CMK (cell line): ENCODE measurements at regions not wholly inside any gene's neighbourhood (a gene's known extent, or its start where the extent isn't known, plus 50 kb on each side); places are given as distances from the start of the nearest gene placed in this dataset.
"Not testable (repeated sequence)": the region's sequence is repeated elsewhere in the genome, so short reads cannot be mapped to it uniquely, and the experiment has no call there.

Source experiments
- DNase-seq: peaks from one replicate; pipeline ENCODE4 v3.0.0-alpha.2; 2010; ENCODE audit warnings: low read depth

GRCh38 chr4:24368801-24369200, 215.6 kb downstream of the DHX15 start:
- no peak for DNase-seq

- no peak for DNase-seq
These were observed 219.5 kb downstream of the DHX15 start for GRCh38 chr4:24364852-24365251.

- no peak for DNase-seq
These were observed 220.1 kb downstream of the DHX15 start for GRCh38 chr4:24364249-24364648.

GRCh38 chr4:24363751-24364150, 220.6 kb downstream of the DHX15 start:
- no peak for DNase-seq

GRCh38 chr4:24352112-24352511, 232.2 kb downstream of the DHX15 start:
- no peak for DNase-seq

GRCh38 chr4:24349168-24349996, 235.0 kb downstream of the DHX15 start:
- DNase-seq, result not testable (repeated sequence)

GRCh38 chr4:24339260-24339659, 245.1 kb downstream of the DHX15 start:
- no peak for DNase-seq

GRCh38 chr4:24337451-24338190, 246.7 kb downstream of the DHX15 start:
- no peak for DNase-seq

- DNase-seq, result no peak
These were observed 248.7 kb downstream of the DHX15 start for GRCh38 chr4:24335616-24336015.

GRCh38 chr4:24334906-24335305, 249.4 kb downstream of the DHX15 start:
- no peak for DNase-seq

- DNase-seq, result no peak
These were observed 253.8 kb downstream of the DHX15 start for GRCh38 chr4:24330573-24330972.

- DNase-seq, result no peak
These were observed 254.2 kb downstream of the DHX15 start for GRCh38 chr4:24330172-24330571.

GRCh38 chr4:24328711-24329110, 255.6 kb downstream of the DHX15 start:
- DNase-seq, result no peak

- no peak for DNase-seq
These were observed 256.0 kb downstream of the DHX15 start for GRCh38 chr4:24328310-24328709.

GRCh38 chr4:24322995-24323394, 261.4 kb downstream of the DHX15 start:
- no peak for DNase-seq

- DNase-seq, result no peak
These were observed 261.8 kb downstream of the DHX15 start for GRCh38 chr4:24322511-24322910.

GRCh38 chr4:24321616-24322015, 262.7 kb downstream of the DHX15 start:
- DNase-seq, result no peak

GRCh38 chr4:24321131-24321530, 263.2 kb downstream of the DHX15 start:
- DNase-seq, result no peak

GRCh38 chr4:24319387-24319786, 265.0 kb downstream of the DHX15 start:
- no peak for DNase-seq

- no peak for DNase-seq
These were observed 269.3 kb downstream of the DHX15 start for GRCh38 chr4:24315056-24315455.

GRCh38 chr4:24312261-24312913, 272.0 kb downstream of the DHX15 start:
- no peak for DNase-seq

- no peak for DNase-seq
These were observed 280.4 kb downstream of the DHX15 start for GRCh38 chr4:24303926-24304325.

- DNase-seq, result no peak
These were observed 285.4 kb downstream of the DHX15 start for GRCh38 chr4:24298911-24299310.
